ENCODE measurements at regions not wholly inside any gene's neighbourhood (a gene's known extent, or its start where the extent isn't known, plus 50 kb on each side); places are given as distances from the start of the nearest gene placed in this dataset.

- intact Hi-C loops (cut with DNase I, micrococcal nuclease), result no loop called here
- Histone ChIP-seq H3K36me3 (ENCODE audit: low read depth) (no peaks in the 10 kb centered on the region), H3K4me1 (ENCODE audit: low read depth) (no peaks in the 10 kb centered on the region), H3K9me3 (peaks cover 9% of the 10 kb centered on the region), H3K4me3 (no peak overlapping the region)
- DNase-seq, result no peak
- no peak for ATAC-seq
- no peak for TF ChIP-seq CTCF (IDR thresholded peaks at IDR 0.05)
Measured at GRCh38 chr7:136496551-136496950, 371.9 kb upstream of the CHRM2 start.

GRCh38 chr7:136495081-136495480 is 373.4 kb upstream of the CHRM2 start:
- ATAC-seq (no peak), DNase-seq (no peak)
- H3K9me3 ChIP-seq, result peaks cover 11% of the 10 kb centered on the region
- intact Hi-C loops (cut with DNase I, micrococcal nuclease), result no loop called here
- TF ChIP-seq CTCF (IDR thresholded peaks at IDR 0.05), result no peak
- no peak overlapping the region for H3K4me3 ChIP-seq
- no peaks in the 10 kb centered on the region for H3K4me1 ChIP-seq (ENCODE audit: low read depth)
- no peaks in the 10 kb centered on the region for H3K36me3 ChIP-seq (ENCODE audit: low read depth)

GRCh38 chr7:136492366-136492765 is 376.1 kb upstream of the CHRM2 start:
- H3K4me3 ChIP-seq, result no peak overlapping the region
- no peaks in the 10 kb centered on the region for H3K4me1 ChIP-seq (ENCODE audit: low read depth)
- no peak for TF ChIP-seq CTCF (IDR thresholded peaks at IDR 0.05)
- DNase-seq (no peak), ATAC-seq (no peak)
- H3K9me3 ChIP-seq, result peaks cover 9% of the 10 kb centered on the region
- no peaks in the 10 kb centered on the region for H3K36me3 ChIP-seq (ENCODE audit: low read depth)
- intact Hi-C loops (cut with DNase I, micrococcal nuclease), result no loop called here

- intact Hi-C loops (cut with DNase I, micrococcal nuclease), result no loop called here
- H3K4me1 ChIP-seq (ENCODE audit: low read depth), result no peaks in the 10 kb centered on the region
- no peaks in the 10 kb centered on the region for H3K36me3 ChIP-seq (ENCODE audit: low read depth)
- ATAC-seq (no peak), DNase-seq (no peak)
- peaks cover 9% of the 10 kb centered on the region for H3K9me3 ChIP-seq
- no peak for TF ChIP-seq CTCF (IDR thresholded peaks at IDR 0.05)
- H3K4me3 ChIP-seq, result no peak overlapping the region
Measured at GRCh38 chr7:136489808-136490207, 378.6 kb upstream of the CHRM2 start.

- Histone ChIP-seq H3K36me3 (ENCODE audit: low read depth) (no peaks in the 10 kb centered on the region), H3K4me1 (ENCODE audit: low read depth) (no peaks in the 10 kb centered on the region), H3K4me3 (no peak overlapping the region), H3K9me3 (peaks cover 14% of the 10 kb centered on the region)
- ATAC-seq (no peak), DNase-seq (no peak)
- TF ChIP-seq CTCF (IDR thresholded peaks at IDR 0.05), result no peak
- intact Hi-C loops (cut with DNase I, micrococcal nuclease), result no loop called here
Measured at GRCh38 chr7:136480901-136481300, 387.6 kb upstream of the CHRM2 start.

- DNase-seq (no peak), ATAC-seq (no peak)
- intact Hi-C loops (cut with DNase I, micrococcal nuclease), result no loop called here
- Histone ChIP-seq H3K36me3 (ENCODE audit: low read depth) (no peaks in the 10 kb centered on the region), H3K4me1 (ENCODE audit: low read depth) (no peaks in the 10 kb centered on the region), H3K4me3 (no peak overlapping the region), H3K9me3 (peaks cover 18% of the 10 kb centered on the region)
- TF ChIP-seq CTCF (IDR thresholded peaks at IDR 0.05), result no peak
Measured at GRCh38 chr7:136479922-136480321, 388.5 kb upstream of the CHRM2 start.

Measured in mucosa of descending colon (tissue), 3 donors.